Vagina (tissue), 2 donors: ENCODE measurements at regions not wholly inside any gene's neighbourhood (a gene's known extent, or its start where the extent isn't known, plus 50 kb on each side); places are given as distances from the start of the nearest gene placed in this dataset.
"Not testable (repeated sequence)": the region's sequence is repeated elsewhere in the genome, so short reads cannot be mapped to it uniquely, and the experiment has no call there.

Source experiments
- DNase-seq, 2 donors: peaks; one replicate each; pipeline ENCODE4 v3.0.0-alpha.2; 2017; ENCODE audit errors: extremely low spot score in 2 of 2
- H3K27ac ChIP-seq: fragments of 200-600 bp; sonication (generic); one replicate; pipeline ENCODE4 v1.5.1; 2019
- H3K27me3 ChIP-seq: fragments of 200-600 bp; sonication (generic); one replicate; pipeline ENCODE4 v1.5.1; 2019
- H3K36me3 ChIP-seq, 2 donors: fragments of 200-600 bp; sonication (generic); one replicate each; pipeline ENCODE4 v1.5.1; 2017 to 2019
- H3K4me1 ChIP-seq: fragments of 200-600 bp; sonication (generic); one replicate; pipeline ENCODE4 v1.5.1; 2019
- H3K4me3 ChIP-seq, 2 donors: fragments of 200-600 bp; sonication (generic); 1 replicate in 1 of 2; 2 replicates in 1 of 2; pipeline ENCODE4 v1.5.1; 2016 to 2019
- H3K9me3 ChIP-seq: fragments of 200-600 bp; sonication (generic); one replicate; pipeline ENCODE4 v1.5.1; 2019
- CTCF ChIP-seq, 3 experiments: fragments of 450-650 bp in 2 of 3; fragments of 200-600 bp in 1 of 3; sonication (generic) in 1 of 3; IDR thresholded peaks; one replicate each; pipeline ENCODE4 v1.5.1; 2017 to 2019; ENCODE audit warnings: antibody characterized with exemption in 3 of 3, mild to moderate bottlenecking in 2 of 3, moderate library complexity in 2 of 3
- POLR2A ChIP-seq, 2 donors: fragments of 450-650 bp; IDR thresholded peaks; one replicate each; pipeline ENCODE4 v1.6.1; 2017; ENCODE audit warnings: antibody characterized with exemption in 2 of 2, mild to moderate bottlenecking in 2 of 2, moderate library complexity in 2 of 2
- POLR2AphosphoS5 ChIP-seq, 2 donors: sonication (generic); formaldehyde crosslinking; IDR thresholded peaks; one replicate each; pipeline ENCODE4 v1.9.0; 2017; ENCODE audit warnings: antibody characterized with exemption in 2 of 2, mild to moderate bottlenecking in 2 of 2, low read depth in 1 of 2; ENCODE audit not compliant: insufficient read depth in 1 of 2
- intact Hi-C: fragments of 100-400 bp; cut with DNase I; formaldehyde crosslinking; loops from one replicate; pipeline ENCODE4 v1.15.1; 2023

GRCh38 chr10:23657677-23658076 is 218.8 kb downstream of the OTUD1 start:
- intact Hi-C loops: no loop called here
- TF ChIP-seq CTCF (IDR thresholded peaks at IDR 0.05) (no peak), POLR2A (IDR thresholded peaks at IDR 0.05) (no peak), POLR2AphosphoS5 (IDR thresholded peaks at IDR 0.05; ENCODE audit: insufficient read depth in 1 of 2, low read depth in 1 of 2) (no peak)
- H3K36me3 ChIP-seq: no peaks in the 10 kb centered on the region
- H3K27me3 ChIP-seq: no peaks in the 10 kb centered on the region
- H3K9me3 ChIP-seq: no peaks in the 10 kb centered on the region
- no peak for DNase-seq
- no peak overlapping the region for H3K4me3 ChIP-seq
- no peak overlapping the region for H3K27ac ChIP-seq
- H3K4me1 ChIP-seq: no peaks in the 10 kb centered on the region

GRCh38 chr10:23671866-23672265 is 233.0 kb downstream of the OTUD1 start:
- H3K9me3 ChIP-seq, H3K4me1 ChIP-seq, H3K27ac ChIP-seq, H3K4me3 ChIP-seq, intact Hi-C loops, DNase-seq, H3K27me3 ChIP-seq, H3K36me3 ChIP-seq: not testable (repeated sequence)

- no peak for DNase-seq
- Histone ChIP-seq H3K4me3 (no peak overlapping the region), H3K27ac (no peak overlapping the region), H3K9me3 (no peaks in the 10 kb centered on the region), H3K27me3 (no peaks in the 10 kb centered on the region), H3K4me1 (no peaks in the 10 kb centered on the region), H3K36me3 (no peaks in the 10 kb centered on the region)
- no peak for TF ChIP-seq POLR2AphosphoS5 (IDR thresholded peaks at IDR 0.05; ENCODE audit: insufficient read depth in 1 of 2, low read depth in 1 of 2)
- no peak for TF ChIP-seq CTCF (IDR thresholded peaks at IDR 0.05)
- no peak for TF ChIP-seq POLR2A (IDR thresholded peaks at IDR 0.05)
- intact Hi-C loops: no loop called here
These were observed 236.7 kb downstream of the OTUD1 start for GRCh38 chr10:23675585-23675984.

- Histone ChIP-seq H3K4me3 (no peak overlapping the region), H3K27ac (no peak overlapping the region), H3K27me3 (no peaks in the 10 kb centered on the region), H3K4me1 (no peaks in the 10 kb centered on the region), H3K36me3 (no peaks in the 10 kb centered on the region), H3K9me3 (no peaks in the 10 kb centered on the region)
- intact Hi-C loops: no loop called here
- DNase-seq: no peak
- TF ChIP-seq POLR2AphosphoS5 (IDR thresholded peaks at IDR 0.05; ENCODE audit: insufficient read depth in 1 of 2, low read depth in 1 of 2) (no peak), CTCF (IDR thresholded peaks at IDR 0.05) (no peak), POLR2A (IDR thresholded peaks at IDR 0.05) (no peak)
These were observed 237.4 kb downstream of the OTUD1 start for GRCh38 chr10:23676296-23676695.

- intact Hi-C loops: no loop called here
These were observed 247.8 kb downstream of the OTUD1 start for GRCh38 chr10:23686722-23687121.

More at GRCh38 chr10:23686722-23687121, 247.8 kb downstream of the OTUD1 start:
- no peaks in the 10 kb centered on the region for H3K4me1 ChIP-seq
- TF ChIP-seq POLR2A (IDR thresholded peaks at IDR 0.05): no peak
- no peak for TF ChIP-seq CTCF (IDR thresholded peaks at IDR 0.05)
- TF ChIP-seq POLR2AphosphoS5 (IDR thresholded peaks at IDR 0.05; ENCODE audit: insufficient read depth in 1 of 2, low read depth in 1 of 2): no peak
- H3K27ac ChIP-seq: no peak overlapping the region
- no peaks in the 10 kb centered on the region for H3K27me3 ChIP-seq
- no peaks in the 10 kb centered on the region for H3K9me3 ChIP-seq
- no peaks in the 10 kb centered on the region for H3K36me3 ChIP-seq
- DNase-seq: no peak
- H3K4me3 ChIP-seq: no peak overlapping the region
